Activated CD4-positive, alpha-beta T cell treated with anti-CD3 and anti-CD28 coated beads, Interleukin-2, amount 50 U/mL, for 4 hours (primary cell): ENCODE measurements at regions not wholly inside any gene's neighbourhood (a gene's known extent, or its start where the extent isn't known, plus 50 kb on each side); places are given as distances from the start of the nearest gene placed in this dataset.
A peak's percentile ranks its signal among the peaks of the same experiment; 100 is the strongest.

Source experiments
- DNase-seq, 2 experiments: peaks; one replicate each; pipeline ENCODE4 v3.0.0-alpha.2; 2020

DNA sequence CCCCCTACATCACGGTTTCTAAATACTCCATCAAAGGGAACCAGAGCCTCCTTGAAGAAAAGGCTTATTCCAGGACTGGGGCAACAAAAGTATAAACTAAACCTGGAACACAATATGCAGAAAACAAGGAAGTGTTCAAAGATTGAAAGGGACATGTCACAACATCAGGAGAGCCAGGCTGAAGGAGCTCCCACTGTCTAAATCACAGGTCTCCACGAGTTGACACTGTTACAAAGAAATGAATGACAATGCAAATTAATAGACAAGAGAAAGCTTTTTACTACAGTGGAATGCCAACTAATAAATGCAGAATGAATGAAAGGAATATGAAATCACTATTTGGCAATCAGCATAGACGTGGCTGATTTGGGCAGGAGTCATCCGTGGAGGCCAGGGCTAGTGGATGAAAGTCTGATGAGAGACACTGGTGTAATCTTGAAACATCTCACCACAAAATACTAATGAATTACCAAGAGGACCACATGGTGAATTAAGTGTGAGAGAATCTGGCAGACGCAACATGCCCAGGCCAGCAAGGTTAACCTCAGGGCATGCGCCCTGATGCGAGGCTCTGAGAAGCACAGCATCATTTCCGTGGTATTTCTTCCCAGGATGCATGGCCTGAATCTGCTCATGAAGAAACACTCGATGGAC, 123.8 kb upstream of the TJP1 start:
- DNase-seq: no peak

GRCh38 chr15:29944925-29945324, 122.7 kb upstream of the TJP1 start:
- DNase-seq: no peak

DNA sequence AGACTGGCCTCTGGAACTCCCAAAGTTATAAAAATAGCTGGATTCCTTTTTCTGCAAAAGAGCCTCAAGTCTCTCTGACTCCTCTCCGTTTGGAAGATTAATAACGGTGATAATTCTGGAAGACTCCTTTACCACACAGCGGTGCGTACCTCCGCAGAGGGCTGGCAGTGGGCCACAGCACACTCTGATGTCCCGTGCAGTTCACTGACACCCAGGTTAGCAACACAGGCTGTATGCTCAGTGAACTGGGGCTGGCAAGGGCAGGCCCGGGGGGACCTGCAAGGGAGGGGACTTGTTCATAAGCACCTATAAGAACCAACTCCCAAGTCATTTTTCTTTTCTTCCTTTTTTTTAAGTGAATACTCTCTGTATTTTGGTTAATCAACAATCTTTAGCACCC, 120.3 kb upstream of the TJP1 start:
- no peak for DNase-seq

- DNase-seq: no peak
Observed at GRCh38 chr15:29942143-29942542, 119.9 kb upstream of the TJP1 start.

DNA sequence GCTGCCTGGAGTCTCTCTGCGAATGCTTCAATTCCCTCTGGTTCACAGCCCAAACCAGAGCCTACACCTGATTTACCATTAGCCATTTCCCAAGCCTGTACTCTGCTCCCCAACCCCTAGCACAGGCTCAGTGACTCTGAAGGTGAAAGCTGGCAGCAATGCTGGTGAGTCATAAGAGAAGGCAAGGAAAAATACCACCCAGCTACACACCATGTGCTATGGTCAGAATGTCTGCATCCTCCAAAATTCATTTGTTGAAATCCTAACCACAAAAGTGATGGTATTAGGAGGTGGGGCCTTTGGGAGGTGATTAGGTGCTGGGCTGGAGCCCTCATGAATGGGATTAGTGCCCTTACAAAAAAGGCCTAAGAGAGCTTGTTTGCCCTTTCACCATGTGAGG, 117.1 kb upstream of the TJP1 start:
- DNase-seq: no peak

- DNase-seq: no peak
Observed at GRCh38 chr15:29938361-29939335, 116.4 kb upstream of the TJP1 start.

DNA sequence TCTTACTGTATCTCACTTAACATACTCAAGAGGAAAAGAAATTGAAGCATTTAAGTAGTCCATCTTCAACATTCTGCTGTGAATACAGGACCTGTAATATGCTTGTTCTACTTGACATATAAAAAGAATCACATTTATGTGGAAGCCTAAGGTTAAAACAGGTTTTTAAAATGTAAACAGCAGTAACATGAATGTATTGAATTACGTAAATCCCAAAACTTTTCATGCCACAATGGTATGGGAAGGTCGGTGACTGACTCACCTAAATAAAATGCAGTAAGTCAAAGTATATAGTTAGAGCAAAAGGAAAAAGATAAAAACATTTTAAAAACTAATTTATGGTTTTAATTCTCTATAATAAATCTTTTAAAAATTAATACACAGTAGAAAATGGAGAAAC, 115.7 kb upstream of the TJP1 start:
- no peak for DNase-seq

DNA sequence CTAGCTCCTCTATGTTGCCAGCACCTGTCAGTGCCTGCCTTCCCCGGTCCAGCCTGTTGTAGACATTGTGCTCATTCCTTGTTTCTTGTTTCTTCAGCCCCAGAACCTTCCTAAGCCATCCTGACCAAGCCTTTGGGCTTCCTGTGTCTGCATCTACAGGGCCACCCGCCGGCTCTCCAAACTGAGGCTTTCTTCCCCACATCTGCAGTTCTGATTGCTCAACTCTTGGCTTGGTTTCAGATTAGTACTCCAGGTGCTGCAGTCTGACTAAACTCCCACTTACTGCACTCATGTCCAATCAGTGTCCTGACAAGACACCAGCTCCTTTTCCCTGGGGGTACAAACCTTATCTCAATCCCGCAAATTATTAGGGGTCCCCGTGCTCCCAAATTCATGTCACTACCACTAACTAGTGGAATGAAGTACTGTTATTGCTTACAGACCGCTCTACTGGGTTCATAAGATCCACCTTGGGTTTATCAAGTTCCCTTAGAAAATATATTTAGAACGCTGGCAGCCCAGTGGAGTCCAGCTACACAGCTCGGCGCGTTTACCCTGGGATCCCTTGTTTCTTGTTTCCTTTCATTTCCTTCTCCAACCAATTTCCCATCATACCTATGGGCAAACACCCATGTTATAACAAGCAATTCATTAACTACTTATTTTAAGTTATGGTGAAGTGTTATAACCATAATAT, 114.2 kb upstream of the TJP1 start:
- no peak for DNase-seq

GRCh38 chr15:29935296-29936004, 113.2 kb upstream of the TJP1 start:
- no peak for DNase-seq

DNA sequence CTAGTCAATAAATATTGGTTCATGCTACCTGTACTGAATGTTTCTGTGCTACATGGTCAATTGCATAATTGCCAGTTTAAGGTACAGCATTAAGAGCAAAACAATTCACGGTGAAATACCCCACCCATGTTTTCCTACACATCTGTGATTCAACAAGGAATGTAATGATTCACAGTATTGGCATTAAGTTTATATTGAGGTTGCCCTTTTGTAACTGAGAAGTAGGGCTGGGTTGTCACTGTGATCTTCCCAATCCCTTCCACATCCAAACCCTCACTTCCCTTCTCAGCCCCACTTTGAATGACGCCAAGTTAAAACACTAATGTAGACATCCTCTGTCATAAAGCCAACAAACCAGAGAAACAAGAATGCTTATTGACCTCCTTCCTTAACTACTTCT, 112.0 kb upstream of the TJP1 start:
- DNase-seq: no peak

GRCh38 chr15:29933042-29933803, 111.0 kb upstream of the TJP1 start:
- DNase-seq: no peak

DNA sequence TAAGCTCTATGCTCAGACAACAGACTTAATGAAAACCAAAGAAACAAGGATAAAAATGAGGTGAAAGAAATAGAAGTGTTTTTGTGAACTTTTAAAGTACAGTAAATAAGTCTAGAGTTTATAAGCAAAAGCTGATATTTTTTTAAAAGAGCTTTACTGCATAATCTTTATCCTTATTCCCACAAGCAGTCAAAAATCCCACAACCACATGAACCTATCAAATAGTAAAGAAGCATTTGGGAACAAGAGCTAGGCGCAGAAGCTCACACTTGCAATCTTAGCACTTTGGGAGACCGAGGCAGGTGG, 103.8 kb upstream of the TJP1 start:
- no peak for DNase-seq

DNA sequence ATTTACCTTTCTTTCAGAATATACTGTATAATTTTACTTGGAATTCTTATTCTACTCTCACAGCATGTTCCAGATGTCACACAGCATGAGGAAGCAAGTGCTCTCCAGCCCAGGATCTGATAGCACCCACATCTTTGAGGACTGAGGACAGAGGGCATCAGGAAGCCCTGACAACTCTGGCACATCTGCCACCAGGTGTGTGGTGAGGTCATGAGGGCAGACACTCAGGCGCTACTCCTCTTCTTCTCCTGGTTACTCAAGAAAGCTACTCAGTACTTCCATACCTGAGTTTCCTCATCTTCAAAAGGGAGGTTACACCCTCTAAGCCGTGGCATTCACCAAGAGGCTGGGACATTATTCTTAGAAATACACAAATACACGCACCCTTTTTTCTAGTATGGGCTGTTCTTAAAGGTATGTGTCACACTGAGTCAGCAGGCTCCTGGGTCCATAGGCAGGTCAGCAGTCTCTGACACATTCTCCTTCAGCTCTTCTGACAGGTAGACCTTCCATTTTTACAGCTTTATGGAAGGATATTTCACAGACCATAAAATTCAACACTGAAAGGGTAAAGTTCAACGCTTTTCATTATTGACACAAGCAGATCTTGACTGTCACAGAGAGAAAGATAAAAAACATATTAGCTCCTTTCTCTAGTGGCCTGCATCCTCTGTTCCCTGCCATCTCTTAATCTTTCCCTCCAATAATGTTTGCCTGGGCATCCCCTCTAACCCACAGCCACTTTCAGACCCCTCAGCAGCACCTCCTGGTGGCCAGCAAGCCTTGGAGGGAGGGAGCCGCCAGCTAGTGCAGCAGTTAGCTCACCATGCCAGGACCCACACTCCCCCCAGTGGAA, 103.2 kb upstream of the TJP1 start:
- peak; percentile 5 to 10 for DNase-seq

GRCh38 chr15:29924750-29925149, 102.5 kb upstream of the TJP1 start:
- no peak for DNase-seq

GRCh38 chr15:29922191-29922590, 99.9 kb upstream of the TJP1 start:
- no peak for DNase-seq

GRCh38 chr15:29921130-29921601, 98.9 kb upstream of the TJP1 start:
- DNase-seq: no peak

- DNase-seq: no peak
Observed at GRCh38 chr15:29920515-29920914, 98.2 kb upstream of the TJP1 start.

DNA sequence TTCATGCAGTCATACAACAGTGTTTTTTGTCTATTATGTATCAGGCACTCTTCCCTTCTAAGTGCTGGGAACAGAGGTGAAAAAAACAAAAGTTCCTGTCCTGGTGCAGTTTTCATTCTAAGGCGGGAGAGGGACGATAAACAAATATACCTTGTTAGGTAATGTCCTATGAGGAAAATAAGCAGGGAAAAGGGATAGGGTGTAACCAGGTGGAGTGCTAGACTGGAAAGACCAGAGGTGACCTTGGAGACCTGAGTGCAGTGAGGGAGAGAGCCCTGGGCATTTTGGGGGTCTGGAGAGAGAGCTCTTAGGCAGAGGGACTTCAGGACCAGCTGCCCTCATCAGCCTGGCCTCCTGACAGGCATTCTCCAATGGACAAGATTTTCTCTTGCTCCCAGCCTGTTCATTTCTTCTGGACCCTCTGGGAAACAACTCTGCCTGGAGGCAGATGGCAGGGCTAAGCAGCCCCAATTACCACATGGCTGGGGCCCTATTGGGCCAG, 97.2 kb upstream of the TJP1 start:
- DNase-seq: no peak

- DNase-seq: no peak
Observed at GRCh38 chr15:29917600-29918597, 95.6 kb upstream of the TJP1 start.

DNA sequence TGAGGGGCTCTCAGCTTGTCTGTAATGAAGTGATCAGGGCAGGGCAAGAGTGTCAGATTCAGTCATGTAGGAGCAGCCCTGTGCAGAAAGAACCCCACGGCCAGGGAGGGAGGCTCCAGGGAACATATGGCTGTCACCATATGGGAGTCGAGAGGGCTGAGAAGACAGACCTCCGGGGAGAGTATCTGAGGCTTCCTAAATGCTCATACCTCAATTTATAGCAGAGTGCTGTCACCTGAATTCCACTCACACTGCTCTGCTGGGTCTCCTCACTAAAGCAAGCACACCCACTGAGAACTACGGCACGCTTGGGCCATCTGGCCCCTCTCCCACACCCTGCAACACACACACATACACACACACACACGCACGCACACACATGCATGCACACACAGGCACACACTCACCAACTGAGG, 92.3 kb upstream of the TJP1 start:
- no peak for DNase-seq
